Neural progenitor cell (in vitro differentiated cells): ENCODE measurements at regions not wholly inside any gene's neighbourhood (a gene's known extent, or its start where the extent isn't known, plus 50 kb on each side); places are given as distances from the start of the nearest gene placed in this dataset.

Experiments used
- DNase-seq: peaks from one replicate; pipeline ENCODE4 v3.0.0-alpha.2; 2016; ENCODE audit warnings: low spot score
- H2AFZ ChIP-seq: fragments of 200-600 bp; sonication (generic); replicated peaks from 2 replicates; pipeline ENCODE4 v1.6.1; 2016; ENCODE audit warnings: antibody characterized with exemption
- H3F3A ChIP-seq: fragments of 200-600 bp; sonication (generic); 2 replicates; pipeline ENCODE4 v1.6.1; 2016; ENCODE audit warnings: antibody characterized with exemption, low read depth
- H3K27ac ChIP-seq: fragments of 200-600 bp; sonication (generic); 2 replicates; pipeline ENCODE4 v1.5.1; 2016; ENCODE audit warnings: mild to moderate bottlenecking
- H3K27me3 ChIP-seq: fragments of 200-600 bp; sonication (generic); 2 replicates; pipeline ENCODE4 v1.6.1; 2016; ENCODE audit warnings: mild to moderate bottlenecking, moderate library complexity
- H3K36me3 ChIP-seq: fragments of 200-600 bp; sonication (generic); 2 replicates; pipeline ENCODE4 v1.5.1; 2016
- H3K4me1 ChIP-seq: fragments of 200-600 bp; sonication (generic); 2 replicates; pipeline ENCODE4 v1.6.1; 2016; ENCODE audit warnings: mixed run types
- H3K4me2 ChIP-seq: fragments of 200-600 bp; sonication (generic); 2 replicates; pipeline ENCODE4 v1.6.1; 2016
- H3K4me3 ChIP-seq: fragments of 200-600 bp; sonication (generic); 2 replicates; pipeline ENCODE4 v1.5.1; 2016
- H3K79me2 ChIP-seq: fragments of 200-600 bp; sonication (generic); 2 replicates; pipeline ENCODE4 v1.6.1; 2016; ENCODE audit warnings: low read depth
- H3K9ac ChIP-seq: fragments of 200-600 bp; sonication (generic); 2 replicates; pipeline ENCODE4 v1.6.1; 2016
- H3K9me3 ChIP-seq: fragments of 200-600 bp; sonication (generic); 2 replicates; pipeline ENCODE4 v1.5.1; 2016; ENCODE audit warnings: low read depth
- H4K20me1 ChIP-seq: fragments of 200-600 bp; sonication (generic); 2 replicates; pipeline ENCODE4 v1.6.1; 2016; ENCODE audit warnings: low read depth
- H3K27ac Mint-ChIP-seq: 3 replicates; pipeline ENCODE4 v1.8.0; 2021; ENCODE audit warnings: mixed read lengths
- H3K27me3 Mint-ChIP-seq: 2 replicates; pipeline ENCODE4 v1.8.0; 2022; ENCODE audit warnings: low read depth, mild to moderate bottlenecking, inconsistent platforms, moderate library complexity, mixed read lengths; ENCODE audit not compliant: insufficient read depth
- H3K36me3 Mint-ChIP-seq: 3 replicates; pipeline ENCODE4 v1.8.0; 2021; ENCODE audit warnings: mixed read lengths
- H3K4me1 Mint-ChIP-seq: 3 replicates; pipeline ENCODE4 v1.8.0; 2021; ENCODE audit warnings: mixed read lengths
- H3K4me3 Mint-ChIP-seq: 3 replicates; pipeline ENCODE4 v1.8.0; 2021; ENCODE audit warnings: mild to moderate bottlenecking, moderate library complexity, mixed read lengths
- H3K9me3 Mint-ChIP-seq: 3 replicates; pipeline ENCODE4 v1.8.0; 2020; ENCODE audit warnings: mixed read lengths
- EZH2 ChIP-seq: fragments of 200-600 bp; sonication (generic); IDR thresholded peaks from 2 replicates; pipeline ENCODE4 v1.6.1; 2017; ENCODE audit warnings: antibody characterized with exemption, mild to moderate bottlenecking, moderate library complexity
- EZH2phosphoT487 ChIP-seq: fragments of 200-600 bp; sonication (generic); IDR thresholded peaks from 2 replicates; pipeline ENCODE4 v1.6.1; 2017; ENCODE audit warnings: antibody characterized with exemption
- TF ChIP-seq, protein P1 (sequence below): fragments of 200-600 bp; sonication (generic); IDR thresholded peaks from 2 replicates; pipeline ENCODE4 v1.5.1; 2017; ENCODE audit warnings: antibody characterized with exemption, mild to moderate bottlenecking

DNA sequence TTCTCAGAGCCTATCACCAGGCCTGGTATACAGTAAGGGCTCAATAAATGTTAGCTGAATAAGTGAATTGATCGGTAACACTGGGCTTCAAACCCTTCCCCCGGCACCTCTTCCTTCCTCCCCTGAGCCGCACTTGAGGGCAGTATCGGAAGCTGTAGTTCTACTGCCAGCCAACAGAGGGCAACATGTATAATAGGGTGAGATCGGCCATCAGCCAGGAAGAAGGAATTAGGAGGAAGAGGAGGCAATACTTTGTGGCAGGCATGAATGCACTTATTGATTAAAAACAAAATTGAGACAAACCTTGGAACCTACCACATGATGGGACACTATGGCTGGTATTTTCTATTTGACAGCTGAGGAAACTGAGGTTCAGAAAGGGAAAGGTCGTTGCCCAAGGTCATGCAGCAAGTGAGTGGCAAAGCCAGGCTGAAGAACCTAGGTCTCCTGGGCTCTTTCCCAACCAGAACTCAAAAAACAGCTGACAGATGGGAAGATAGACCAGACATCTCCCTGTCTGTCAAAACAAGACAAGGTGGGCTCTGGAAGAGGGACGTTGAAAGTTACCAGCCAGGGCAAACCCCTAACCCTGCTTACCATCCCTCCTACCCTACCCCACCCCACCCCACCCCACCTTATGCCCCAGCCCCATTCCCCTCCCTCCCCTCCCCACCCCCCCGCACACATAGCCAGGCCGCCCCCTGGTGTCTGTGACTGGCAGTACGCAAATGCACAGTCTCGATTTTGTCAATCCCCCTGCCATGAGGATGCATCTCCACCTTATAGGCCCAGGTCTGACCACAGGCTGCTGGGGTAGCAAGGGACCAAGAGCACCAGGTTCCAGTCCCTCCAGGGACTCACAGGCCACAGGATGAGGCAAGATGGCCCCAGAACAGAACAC lies 107.3 kb upstream of the RUNX3 start:
- Histone ChIP-seq H3K36me3 (no peaks in the 10 kb centered on the region), H2AFZ (no peak overlapping the region), H3K27ac (no peak overlapping the region), H4K20me1 (no peaks in the 10 kb centered on the region), H3K9ac (no peak overlapping the region), H3F3A (peaks cover 4% of the 10 kb centered on the region), H3K4me1 (no peaks in the 10 kb centered on the region), H3K9me3 (no peaks in the 10 kb centered on the region), H3K4me2 (no peak overlapping the region), H3K79me2 (no peaks in the 10 kb centered on the region), H3K4me3 (no peak overlapping the region), H3K27me3 (no peaks in the 10 kb centered on the region)
- no peaks in the 10 kb centered on the region for H3K9me3 Mint-ChIP-seq
- H3K27me3 Mint-ChIP-seq, result peaks cover 7% of the 10 kb centered on the region
- TF ChIP-seq EZH2, result no peak
- TF ChIP-seq, protein P1, sequence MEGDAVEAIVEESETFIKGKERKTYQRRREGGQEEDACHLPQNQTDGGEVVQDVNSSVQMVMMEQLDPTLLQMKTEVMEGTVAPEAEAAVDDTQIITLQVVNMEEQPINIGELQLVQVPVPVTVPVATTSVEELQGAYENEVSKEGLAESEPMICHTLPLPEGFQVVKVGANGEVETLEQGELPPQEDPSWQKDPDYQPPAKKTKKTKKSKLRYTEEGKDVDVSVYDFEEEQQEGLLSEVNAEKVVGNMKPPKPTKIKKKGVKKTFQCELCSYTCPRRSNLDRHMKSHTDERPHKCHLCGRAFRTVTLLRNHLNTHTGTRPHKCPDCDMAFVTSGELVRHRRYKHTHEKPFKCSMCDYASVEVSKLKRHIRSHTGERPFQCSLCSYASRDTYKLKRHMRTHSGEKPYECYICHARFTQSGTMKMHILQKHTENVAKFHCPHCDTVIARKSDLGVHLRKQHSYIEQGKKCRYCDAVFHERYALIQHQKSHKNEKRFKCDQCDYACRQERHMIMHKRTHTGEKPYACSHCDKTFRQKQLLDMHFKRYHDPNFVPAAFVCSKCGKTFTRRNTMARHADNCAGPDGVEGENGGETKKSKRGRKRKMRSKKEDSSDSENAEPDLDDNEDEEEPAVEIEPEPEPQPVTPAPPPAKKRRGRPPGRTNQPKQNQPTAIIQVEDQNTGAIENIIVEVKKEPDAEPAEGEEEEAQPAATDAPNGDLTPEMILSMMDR, result peak; percentile 68
- DNase-seq, result peak; percentile 70
- no peaks in the 10 kb centered on the region for H3K4me1 Mint-ChIP-seq
- no peak overlapping the region for H3K27ac Mint-ChIP-seq
- no peak overlapping the region for H3K4me3 Mint-ChIP-seq
- no peaks in the 10 kb centered on the region for H3K36me3 Mint-ChIP-seq

DNA sequence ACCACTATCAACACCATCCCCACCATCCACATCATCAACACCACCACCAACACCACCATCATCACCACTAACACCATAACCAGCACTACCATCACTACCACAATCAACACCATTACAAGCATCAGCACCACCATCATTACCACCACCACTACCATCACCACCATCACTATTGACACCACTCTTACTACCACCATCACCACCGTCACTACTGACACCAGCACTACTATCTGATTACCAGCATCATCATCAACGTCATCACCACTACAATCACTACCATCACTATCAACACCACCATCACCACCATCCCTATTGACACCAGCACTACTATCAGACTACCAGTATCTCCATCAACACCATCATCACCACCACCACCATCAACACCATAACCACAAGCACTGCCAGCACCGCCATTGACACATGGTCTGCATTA lies 106.1 kb upstream of the RUNX3 start:
- Histone ChIP-seq H3K4me2 (no peak overlapping the region), H3K79me2 (no peaks in the 10 kb centered on the region), H3K36me3 (no peaks in the 10 kb centered on the region), H3K4me3 (no peak overlapping the region), H3K9ac (no peak overlapping the region), H3F3A (peaks cover 4% of the 10 kb centered on the region), H2AFZ (no peak overlapping the region), H4K20me1 (no peaks in the 10 kb centered on the region), H3K4me1 (no peaks in the 10 kb centered on the region), H3K27ac (no peak overlapping the region), H3K27me3 (no peaks in the 10 kb centered on the region), H3K9me3 (no peaks in the 10 kb centered on the region)
- Mint-ChIP-seq H3K27ac (no peak overlapping the region), H3K4me3 (no peak overlapping the region), H3K27me3 (peaks cover 7% of the 10 kb centered on the region), H3K9me3 (no peaks in the 10 kb centered on the region), H3K4me1 (no peaks in the 10 kb centered on the region), H3K36me3 (no peaks in the 10 kb centered on the region)
- no peak for DNase-seq
- TF ChIP-seq EZH2 (no peak), EZH2phosphoT487 (no peak)
- TF ChIP-seq, protein P1, result no peak

DNA sequence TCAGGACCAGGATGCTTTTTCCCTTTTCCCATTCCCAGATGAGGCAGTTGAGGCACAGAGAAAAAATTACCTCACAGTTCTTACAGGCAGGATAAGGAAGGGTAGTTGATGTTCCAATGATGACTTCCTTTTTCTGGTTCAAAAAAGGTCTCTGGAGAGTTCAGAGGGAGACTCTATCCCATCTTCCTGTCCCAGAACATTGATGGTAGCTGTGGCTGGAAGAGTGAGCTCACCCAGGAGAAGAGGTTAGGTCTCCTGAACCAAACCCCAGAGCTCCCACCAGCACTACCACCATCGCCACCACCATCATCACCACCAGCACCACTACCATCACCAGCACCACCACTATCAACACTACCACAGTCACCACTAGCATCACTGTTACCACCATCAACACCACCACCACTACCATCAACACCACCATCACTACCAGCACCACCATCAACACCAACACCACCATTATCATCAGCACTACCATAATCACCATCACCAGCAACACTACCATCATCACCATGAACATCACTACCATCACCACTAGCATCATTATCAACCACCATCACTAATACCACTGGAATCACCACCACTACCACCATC lies 105.5 kb upstream of the RUNX3 start:
- Histone ChIP-seq H3K4me3 (no peak overlapping the region), H3K9me3 (no peaks in the 10 kb centered on the region), H3K4me1 (no peaks in the 10 kb centered on the region), H3K4me2 (no peak overlapping the region), H3K36me3 (no peaks in the 10 kb centered on the region), H4K20me1 (no peaks in the 10 kb centered on the region), H3K27me3 (no peaks in the 10 kb centered on the region), H3K27ac (no peak overlapping the region), H3K79me2 (no peaks in the 10 kb centered on the region), H2AFZ (no peak overlapping the region), H3K9ac (no peak overlapping the region), H3F3A (peaks cover 4% of the 10 kb centered on the region)
- Mint-ChIP-seq H3K27ac (no peak overlapping the region), H3K36me3 (no peaks in the 10 kb centered on the region), H3K27me3 (peaks cover 7% of the 10 kb centered on the region), H3K4me1 (no peaks in the 10 kb centered on the region), H3K9me3 (no peaks in the 10 kb centered on the region), H3K4me3 (no peak overlapping the region)
- no peak for TF ChIP-seq EZH2
- no peak for TF ChIP-seq EZH2phosphoT487
- TF ChIP-seq, protein P1, result no peak
- no peak for DNase-seq
